Body of pancreas (tissue), 4 donors: ENCODE measurements at regions not wholly inside any gene's neighbourhood (a gene's known extent, or its start where the extent isn't known, plus 50 kb on each side); places are given as distances from the start of the nearest gene placed in this dataset.
A peak's percentile ranks its signal among the peaks of the same experiment; 100 is the strongest.

Experiments
- ATAC-seq: fragments of 150-250 bp; one replicate; pipeline ENCODE4 v1.9.1; 2016
- DNase-seq, 4 donors: peaks; one replicate each; pipeline ENCODE4 v3.0.0-alpha.2; 2019
- H3K27ac ChIP-seq, 4 donors: fragments of 200-600 bp; sonication (generic); 1 replicate in 3 of 4; 2 replicates in 1 of 4; pipeline versions ENCODE4 v1.5.1 to v1.6.1; 2016 to 2019; ENCODE audit warnings: mild to moderate bottlenecking in 1 of 4, mixed read lengths in 1 of 4, moderate library complexity in 1 of 4
- H3K27me3 ChIP-seq, 2 donors: fragments of 200-600 bp; sonication (generic); one replicate each; pipeline ENCODE4 v1.6.0; 2016; ENCODE audit warnings: mild to moderate bottlenecking in 1 of 2
- H3K36me3 ChIP-seq, 2 donors: fragments of 200-600 bp; sonication (generic); replicated peaks in 1 of 2; 2 replicates each; pipeline ENCODE4 v1.5.1; 2016; ENCODE audit warnings: low read depth in 2 of 2; ENCODE audit not compliant: insufficient read depth in 1 of 2
- H3K4me1 ChIP-seq: fragments of 200-600 bp; sonication (generic); one replicate; pipeline ENCODE4 v1.6.0; 2016
- H3K4me3 ChIP-seq, 2 donors: fragments of 200-600 bp; sonication (generic); 1 replicate in 1 of 2; 2 replicates in 1 of 2; pipeline ENCODE4 v1.5.1; 2016 to 2019
- H3K9me3 ChIP-seq, 3 donors: fragments of 200-600 bp; sonication (generic); 1 replicate in 2 of 3; 2 replicates in 1 of 3; pipeline ENCODE4 v1.5.1; 2016
- POLR2A ChIP-seq, 3 donors: fragments of 450-650 bp; IDR thresholded peaks; one replicate each; pipeline ENCODE4 v1.6.1; 2016; ENCODE audit warnings: antibody characterized with exemption in 3 of 3, mild to moderate bottlenecking in 2 of 3
- WGBS, 2 donors: methylation state at CpG; one replicate each; pipeline ENCODE4 v1.1.5; 2017; 5-methylcytosine and 5-hydroxymethylcytosine counted together
- intact Hi-C: fragments of 100-400 bp; cut with DNase I; formaldehyde crosslinking; loops from one replicate; pipeline ENCODE4 v1.15.1; 2023
- TF ChIP-seq, protein P1 (sequence below), 7 experiments: fragments of 450-650 bp in 4 of 7; fragments of 200-600 bp in 3 of 7; sonication (generic) in 3 of 7; IDR thresholded peaks; one replicate each; pipeline ENCODE4 v1.5.1; 2016 to 2019; ENCODE audit warnings: antibody characterized with exemption in 7 of 7

DNA sequence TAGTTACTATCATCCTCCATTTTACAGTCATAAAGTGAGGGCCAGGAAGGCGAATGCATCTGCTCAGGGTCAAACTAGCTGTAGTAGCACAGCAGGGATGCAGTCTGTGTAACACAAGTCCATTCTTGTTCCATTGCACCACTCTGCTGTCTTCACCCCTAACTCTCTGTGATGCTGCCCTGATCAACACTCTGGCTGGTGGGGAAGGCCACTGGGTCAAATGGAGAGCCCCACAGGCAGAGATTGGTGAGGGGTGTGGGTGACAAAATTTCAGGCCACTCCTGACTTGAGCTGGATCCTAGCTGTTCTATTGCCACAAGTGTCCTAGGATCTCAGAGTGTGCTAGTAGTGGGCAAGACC is 136.5 kb downstream of the PJA1 start:
- H3K27me3 ChIP-seq = no peaks in the 10 kb centered on the region
- H3K27ac ChIP-seq = no peak overlapping the region
- H3K36me3 ChIP-seq = no peaks in the 10 kb centered on the region
- H3K4me3 ChIP-seq = no peak overlapping the region
- intact Hi-C loops = no loop called here
- TF ChIP-seq, protein P1, sequence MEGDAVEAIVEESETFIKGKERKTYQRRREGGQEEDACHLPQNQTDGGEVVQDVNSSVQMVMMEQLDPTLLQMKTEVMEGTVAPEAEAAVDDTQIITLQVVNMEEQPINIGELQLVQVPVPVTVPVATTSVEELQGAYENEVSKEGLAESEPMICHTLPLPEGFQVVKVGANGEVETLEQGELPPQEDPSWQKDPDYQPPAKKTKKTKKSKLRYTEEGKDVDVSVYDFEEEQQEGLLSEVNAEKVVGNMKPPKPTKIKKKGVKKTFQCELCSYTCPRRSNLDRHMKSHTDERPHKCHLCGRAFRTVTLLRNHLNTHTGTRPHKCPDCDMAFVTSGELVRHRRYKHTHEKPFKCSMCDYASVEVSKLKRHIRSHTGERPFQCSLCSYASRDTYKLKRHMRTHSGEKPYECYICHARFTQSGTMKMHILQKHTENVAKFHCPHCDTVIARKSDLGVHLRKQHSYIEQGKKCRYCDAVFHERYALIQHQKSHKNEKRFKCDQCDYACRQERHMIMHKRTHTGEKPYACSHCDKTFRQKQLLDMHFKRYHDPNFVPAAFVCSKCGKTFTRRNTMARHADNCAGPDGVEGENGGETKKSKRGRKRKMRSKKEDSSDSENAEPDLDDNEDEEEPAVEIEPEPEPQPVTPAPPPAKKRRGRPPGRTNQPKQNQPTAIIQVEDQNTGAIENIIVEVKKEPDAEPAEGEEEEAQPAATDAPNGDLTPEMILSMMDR (IDR thresholded peaks at IDR 0.05) = no peak
- TF ChIP-seq POLR2A (IDR thresholded peaks at IDR 0.05) = no peak
- ATAC-seq = no peak
- no peaks in the 10 kb centered on the region for H3K4me1 ChIP-seq
- no peak for DNase-seq
- H3K9me3 ChIP-seq = no peaks in the 10 kb centered on the region
- WGBS, 2 donors = 100% methylated on average over 1 of the region's 1 CpG; no CpG with 5 or more reads in 1 of the 2 donors

GRCh38 chrX:69028006-69028760 is 137.1 kb downstream of the PJA1 start:
- 49 to 81% methylated on average over 5 of the region's 8 CpGs for WGBS, 2 donors
- H3K36me3 ChIP-seq = no peaks in the 10 kb centered on the region
- H3K4me3 ChIP-seq = no peak overlapping the region
- intact Hi-C loops = no loop called here
- DNase-seq (no peak), ATAC-seq (no peak)
- no peaks in the 10 kb centered on the region for H3K27me3 ChIP-seq
- TF ChIP-seq, protein P1 (IDR thresholded peaks at IDR 0.05) = no peak
- no peak for TF ChIP-seq POLR2A (IDR thresholded peaks at IDR 0.05)
- H3K9me3 ChIP-seq = no peaks in the 10 kb centered on the region
- no peaks in the 10 kb centered on the region for H3K4me1 ChIP-seq
- peak overlapping the region in 2 of 4 donors; percentile 44 to 59 for H3K27ac ChIP-seq

DNA sequence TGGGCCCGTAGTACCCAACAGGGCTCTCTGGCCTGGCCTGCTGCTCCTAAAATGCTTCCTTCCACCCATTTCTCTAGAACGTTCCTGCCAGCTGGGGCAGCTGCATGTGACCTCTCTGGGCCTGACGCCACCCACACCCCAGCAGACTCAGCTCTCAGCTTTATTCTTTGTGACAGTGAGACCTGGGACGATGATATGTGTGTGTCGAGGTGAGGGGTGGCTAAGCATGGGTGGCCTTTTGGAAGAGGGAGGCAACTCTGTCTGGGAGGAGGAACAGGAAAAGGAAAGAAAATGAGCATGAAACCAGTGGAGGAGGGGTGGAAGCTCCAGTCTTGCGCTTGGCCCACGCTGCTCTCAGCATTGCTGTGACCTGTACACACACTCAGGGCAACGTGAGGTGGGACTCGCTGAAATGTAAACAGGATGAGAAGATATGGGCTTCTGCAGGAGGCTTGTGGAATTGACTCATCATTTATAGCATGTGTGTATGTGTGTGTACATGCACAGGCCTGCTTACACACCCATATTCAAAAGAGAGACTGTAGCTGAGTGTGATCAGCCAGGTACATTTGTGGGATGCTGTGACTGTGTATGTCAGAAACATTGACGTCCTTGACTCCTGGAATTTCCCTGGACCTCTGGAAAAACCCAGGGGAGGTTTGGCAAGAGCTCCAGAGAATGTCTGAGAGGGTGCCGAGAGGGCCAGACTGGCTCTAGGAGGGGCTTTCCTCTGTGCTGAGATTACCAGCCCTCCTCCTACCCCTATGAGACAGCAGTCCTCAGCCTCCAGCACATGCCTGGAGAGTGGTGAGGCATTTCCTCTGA is 137.9 kb downstream of the PJA1 start:
- H3K36me3 ChIP-seq = no peaks in the 10 kb centered on the region
- H3K4me3 ChIP-seq = no peak overlapping the region
- intact Hi-C loops = no loop called here
- ATAC-seq = peak; percentile 58
- no peaks in the 10 kb centered on the region for H3K27me3 ChIP-seq
- DNase-seq = no peak
- no peaks in the 10 kb centered on the region for H3K4me1 ChIP-seq
- H3K27ac ChIP-seq = peak overlapping the region in 2 of 4 donors; percentile 44 to 59
- no peak for TF ChIP-seq POLR2A (IDR thresholded peaks at IDR 0.05)
- TF ChIP-seq, protein P1 (IDR thresholded peaks at IDR 0.05) = no peak
- 45 to 55% methylated on average over 9 to 10 of the region's 11 CpGs for WGBS, 2 donors
- H3K9me3 ChIP-seq = no peaks in the 10 kb centered on the region

- Histone ChIP-seq H3K36me3 (no peaks in the 10 kb centered on the region), H3K4me3 (no peak overlapping the region), H3K4me1 (no peaks in the 10 kb centered on the region), H3K27ac (no peak overlapping the region), H3K27me3 (no peaks in the 10 kb centered on the region), H3K9me3 (no peaks in the 10 kb centered on the region)
- ATAC-seq (no peak), DNase-seq (no peak)
- intact Hi-C loops = no loop called here
- TF ChIP-seq, protein P1 (IDR thresholded peaks at IDR 0.05) = no peak
- TF ChIP-seq POLR2A (IDR thresholded peaks at IDR 0.05) = no peak
- WGBS, 2 donors = 66 to 70% methylated on average over 4 of the region's 4 CpGs
These were observed 139.4 kb downstream of the PJA1 start for GRCh38 chrX:69025802-69026301.
